HK-2 (cell line): ENCODE measurements at regions not wholly inside any gene's neighbourhood (a gene's known extent, or its start where the extent isn't known, plus 50 kb on each side); places are given as distances from the start of the nearest gene placed in this dataset.
"Not testable (repeated sequence)": the region's sequence is repeated elsewhere in the genome, so short reads cannot be mapped to it uniquely, and the experiment has no call there.

ENCODE experiments used
- DNase-seq: peaks from one replicate; pipeline ENCODE4 v3.0.0-alpha.2; 2018; ENCODE audit not compliant: unreplicated experiment

DNA sequence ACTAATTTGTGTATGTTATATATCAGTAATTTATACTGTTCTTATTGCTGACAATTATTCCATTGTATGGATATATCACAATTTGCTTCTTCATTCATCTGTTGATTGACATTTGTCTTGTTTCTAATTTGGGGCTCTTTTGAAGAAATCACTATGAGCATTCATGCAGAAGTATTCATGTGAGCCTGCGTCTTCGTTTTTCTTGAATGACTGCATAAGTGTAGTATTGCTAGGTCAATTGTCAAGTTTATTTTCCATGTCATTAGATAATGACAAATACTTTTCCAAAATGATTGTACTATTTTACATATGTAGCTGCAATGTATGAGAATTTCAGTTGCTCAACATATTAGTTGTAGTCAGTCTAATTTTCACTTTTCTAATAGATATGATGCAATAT lies 1796.9 kb downstream of the SLITRK5 start:
- DNase-seq = no peak

DNA sequence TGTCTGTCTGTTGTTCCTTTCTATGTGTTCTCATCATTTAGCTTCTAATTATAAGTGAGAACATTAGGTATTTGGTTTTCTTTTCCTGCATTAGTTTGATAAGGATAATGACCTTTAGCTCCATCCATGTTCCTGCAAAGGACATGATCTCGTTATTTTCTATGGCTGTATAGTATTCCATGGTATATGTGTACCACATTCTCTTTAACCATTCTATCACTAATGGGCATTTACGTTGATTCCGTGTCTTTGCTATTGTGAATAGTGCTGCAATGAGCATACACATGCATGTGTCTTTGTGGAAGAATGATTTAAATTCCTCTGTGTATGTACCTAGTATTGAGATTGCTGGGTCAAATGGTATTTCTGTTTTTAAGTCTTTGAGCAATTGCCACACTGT lies 1799.7 kb downstream of the SLITRK5 start:
- no peak for DNase-seq

DNA sequence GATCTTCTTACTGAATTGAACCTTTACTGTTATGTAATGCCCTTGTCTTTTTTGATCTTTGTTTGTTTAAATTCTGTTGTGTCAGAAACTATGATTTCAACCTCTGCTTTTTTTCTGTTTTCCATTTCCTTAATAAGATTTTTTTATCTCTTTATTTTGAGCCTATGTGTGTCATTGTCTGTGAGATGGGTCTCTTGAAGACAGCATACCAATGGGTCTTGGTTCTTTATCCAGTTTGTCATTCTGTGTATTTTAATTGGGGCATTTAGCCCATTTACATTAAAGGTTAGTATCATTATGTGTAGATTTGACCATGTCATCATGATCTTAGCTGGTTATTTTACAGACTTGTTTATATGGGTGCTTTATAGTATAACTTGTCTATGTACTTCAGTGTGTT lies 1803.3 kb downstream of the SLITRK5 start:
- DNase-seq = no peak

- no peak for DNase-seq
These were observed 1814.9 kb downstream of the SLITRK5 start for GRCh38 chr13:89486065-89486464.

DNA sequence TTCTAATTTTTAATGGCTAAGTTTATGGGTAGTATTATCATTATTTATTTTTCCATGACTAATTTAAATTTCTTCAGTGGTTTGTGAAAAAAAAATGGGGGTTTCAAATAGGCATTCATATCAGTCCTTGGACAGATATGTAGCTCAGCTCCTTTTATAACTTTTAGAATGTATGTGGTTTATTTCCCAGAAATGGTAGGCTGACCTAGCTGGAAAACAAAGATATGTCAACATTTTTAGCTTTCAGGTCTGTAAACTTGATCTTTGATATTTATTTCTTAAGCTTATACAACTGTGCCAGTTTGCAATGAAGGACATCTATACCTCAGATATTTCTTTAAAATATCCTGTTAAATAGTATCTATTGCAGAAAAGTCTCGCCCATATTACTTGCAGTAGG lies 1815.5 kb downstream of the SLITRK5 start:
- DNase-seq = no peak

DNA sequence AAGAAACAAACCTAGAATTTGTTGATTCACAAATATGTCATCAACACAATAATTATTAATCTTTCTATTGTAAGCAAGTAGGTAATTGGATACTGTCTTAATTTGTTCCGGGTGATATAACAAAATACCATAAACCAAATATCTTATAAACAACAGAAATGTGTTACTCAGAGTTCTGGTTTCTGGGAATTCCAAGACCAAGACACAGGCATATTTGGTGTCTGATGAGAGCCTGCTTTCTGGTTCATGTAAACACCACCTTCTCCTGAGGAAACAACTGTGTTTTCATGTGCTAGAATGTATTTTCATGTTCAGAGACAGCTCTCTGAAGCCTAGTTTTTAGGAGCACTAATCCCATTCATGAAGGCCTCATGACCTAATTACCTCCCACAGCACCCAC lies 1819.5 kb downstream of the SLITRK5 start:
- DNase-seq = no peak

DNA sequence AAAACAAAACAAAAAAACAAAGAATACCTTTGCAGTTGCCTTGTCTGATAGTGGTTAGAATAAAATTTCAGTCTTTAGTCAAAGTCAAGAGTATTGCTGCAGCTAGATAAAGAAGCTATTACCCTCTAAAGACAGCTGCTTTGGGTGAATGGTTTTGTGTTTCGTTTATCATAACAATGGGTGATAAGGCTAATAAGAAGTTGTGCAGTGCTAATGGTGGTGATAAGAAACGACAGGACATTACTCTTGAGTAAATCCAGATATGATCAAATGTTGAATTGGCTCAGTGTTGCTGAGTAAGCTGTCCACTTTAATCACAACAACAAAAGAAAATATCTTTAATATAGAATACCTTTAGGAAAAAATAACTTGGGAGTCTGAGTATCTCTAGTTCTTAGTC lies 1825.3 kb downstream of the SLITRK5 start:
- DNase-seq = no peak

DNA sequence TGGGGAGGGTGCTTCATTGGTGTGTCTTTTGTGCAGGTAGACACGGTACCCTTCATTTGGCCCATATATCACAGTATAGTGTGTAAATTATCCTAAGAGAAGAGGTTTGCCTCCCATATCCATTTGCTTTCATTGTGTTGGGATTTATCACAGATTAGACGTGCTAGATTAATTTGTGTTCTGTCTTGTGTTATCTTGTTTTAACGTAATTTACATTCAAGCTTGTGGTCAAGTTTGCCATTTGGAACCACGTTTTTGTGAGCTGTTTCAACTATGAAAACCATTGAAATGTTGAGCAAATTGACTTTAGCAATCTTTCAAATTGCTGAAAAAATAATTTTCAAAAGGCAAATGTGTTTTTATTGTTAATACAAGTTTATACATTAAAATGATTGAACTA lies 1826.5 kb downstream of the SLITRK5 start:
- DNase-seq = no peak

DNA sequence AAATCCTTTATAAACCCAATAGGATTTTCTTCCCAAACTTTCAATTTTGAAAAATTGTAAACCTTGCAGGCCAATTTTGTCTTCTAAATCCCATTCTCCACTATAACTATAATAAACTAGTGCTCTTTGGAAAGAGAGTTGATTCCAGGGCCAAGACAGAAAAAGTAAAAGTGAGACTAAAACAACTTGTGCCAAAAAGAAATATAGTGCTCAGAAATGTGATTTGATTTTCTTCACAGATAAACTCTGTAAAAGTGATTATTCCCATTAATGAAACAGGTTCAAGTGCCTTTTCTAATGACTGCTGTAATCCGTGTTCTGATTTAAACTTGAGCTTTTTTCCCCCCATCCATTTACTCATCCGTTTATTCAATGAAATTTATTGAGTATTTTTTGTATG lies 1831.1 kb downstream of the SLITRK5 start:
- DNase-seq = no peak

DNA sequence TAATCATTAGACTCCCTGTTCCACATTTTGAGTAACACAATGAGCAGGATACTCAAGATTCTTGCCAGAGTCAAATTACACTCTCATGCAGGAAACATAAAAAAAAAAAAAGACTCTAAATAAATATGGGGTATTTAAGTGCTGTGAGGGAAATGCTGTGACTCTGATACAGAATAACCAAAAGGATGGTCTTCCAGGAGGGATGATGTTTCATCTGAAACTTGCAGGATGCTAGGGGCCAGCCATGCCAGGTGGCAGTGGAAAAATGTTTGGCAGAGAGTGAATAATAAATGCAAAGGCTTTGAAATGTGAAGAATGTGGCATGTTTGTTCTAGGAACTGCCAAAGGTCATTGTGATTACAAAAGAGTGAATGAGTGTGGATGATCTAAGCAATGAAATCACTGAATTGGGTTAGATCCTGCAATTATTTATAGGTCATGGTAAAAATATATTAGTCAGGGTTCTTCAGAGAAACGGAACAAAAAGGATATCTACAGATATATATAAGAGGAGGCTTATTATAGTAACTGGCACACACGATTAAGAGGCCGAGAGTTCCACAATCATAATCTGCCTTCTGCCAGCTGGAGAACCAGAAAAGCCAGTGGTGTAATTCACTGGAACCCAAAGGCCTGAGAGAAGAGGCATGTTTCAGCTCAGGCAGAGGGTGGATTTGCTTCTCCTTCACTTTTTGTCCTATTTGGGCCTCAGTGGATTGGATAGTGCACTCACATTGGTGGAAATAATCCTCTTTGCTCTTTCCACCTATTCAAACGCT lies 1832.8 kb upstream of the MIR17HG start:
- DNase-seq = peak; percentile 58

DNA sequence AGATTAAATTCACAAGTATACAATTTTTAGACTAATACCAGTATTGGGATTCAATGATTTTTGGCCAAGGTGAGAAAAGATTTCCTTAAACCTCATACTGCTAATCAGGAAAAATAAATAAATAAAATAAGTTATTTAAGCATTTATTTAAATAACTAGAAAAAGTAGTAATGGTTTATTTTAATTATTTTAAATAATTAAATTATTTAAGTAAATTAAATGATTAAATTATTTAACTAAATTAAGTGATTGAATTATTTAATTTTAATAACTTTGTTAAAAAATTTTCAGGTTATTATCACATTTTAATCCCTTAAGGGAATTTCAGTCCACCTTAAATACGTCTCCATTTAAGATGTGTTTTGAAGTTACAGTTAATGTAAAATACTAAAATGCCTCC lies 1831.5 kb upstream of the MIR17HG start:
- DNase-seq = no peak

- no peak for DNase-seq
These were observed 1829.0 kb upstream of the MIR17HG start for GRCh38 chr13:89518289-89519077.

DNA sequence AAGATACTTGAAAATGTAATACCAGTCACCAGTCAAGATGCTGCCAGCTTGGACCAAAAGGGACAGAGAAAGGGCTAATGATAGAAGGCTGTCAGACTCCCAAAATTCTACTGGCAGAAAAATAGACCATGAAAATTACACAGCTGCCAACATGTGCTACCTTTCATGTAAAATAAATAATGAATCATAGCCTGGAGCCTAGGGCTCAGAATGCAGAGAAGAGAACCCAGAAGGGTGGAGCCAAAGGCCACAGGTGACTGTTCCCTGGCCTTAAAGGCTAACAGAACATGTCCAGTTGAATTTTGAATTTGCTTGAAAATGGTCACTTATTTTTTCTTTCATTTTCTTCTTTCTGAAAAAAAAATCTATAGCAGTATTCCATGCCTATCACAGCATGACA lies 1827.0 kb upstream of the MIR17HG start:
- DNase-seq = no peak

DNA sequence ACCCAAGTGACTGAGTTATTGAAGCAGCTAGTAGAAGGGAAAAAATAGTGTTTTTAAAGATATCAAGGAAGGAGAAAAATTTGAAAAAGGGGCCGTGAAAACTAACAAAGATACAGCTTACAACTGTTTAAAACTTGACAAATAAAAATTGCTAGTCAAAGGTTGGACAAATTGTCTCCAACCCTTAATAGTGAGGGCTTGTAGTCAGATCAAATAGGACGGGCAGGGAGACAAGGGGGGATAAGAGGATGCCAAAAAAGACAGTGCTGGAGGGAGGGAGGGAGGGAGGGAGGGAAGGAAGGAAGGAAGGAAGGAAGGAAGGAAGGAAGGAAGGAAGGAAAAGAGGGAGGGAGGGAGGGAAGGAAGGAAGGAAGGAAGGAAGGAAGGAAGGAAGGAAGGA lies 1825.8 kb upstream of the MIR17HG start:
- DNase-seq = not testable (repeated sequence)

GRCh38 chr13:89541091-89542030 lies 1806.1 kb upstream of the MIR17HG start:
- DNase-seq = no peak

DNA sequence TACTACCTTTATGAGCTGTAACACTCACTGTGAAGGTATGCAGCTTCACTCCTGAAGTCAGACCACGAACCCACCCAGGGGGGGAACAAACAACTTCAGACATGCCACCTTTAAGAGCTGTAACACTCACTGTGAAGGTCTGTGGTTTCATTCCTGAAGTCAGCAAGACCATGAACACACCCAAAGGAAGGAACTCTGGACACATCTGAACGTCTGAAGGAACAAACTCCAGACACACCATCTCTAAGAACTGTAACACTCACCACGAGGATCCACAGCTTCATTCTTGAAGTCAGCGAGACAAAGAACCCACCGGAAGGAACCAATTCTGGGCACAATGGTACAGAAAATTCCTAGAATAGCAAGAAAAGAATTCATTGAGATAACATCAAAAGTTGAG lies 1796.5 kb upstream of the MIR17HG start:
- DNase-seq = peak; percentile 25

GRCh38 chr13:89554801-89555200 lies 1792.7 kb upstream of the MIR17HG start:
- no peak for DNase-seq

DNA sequence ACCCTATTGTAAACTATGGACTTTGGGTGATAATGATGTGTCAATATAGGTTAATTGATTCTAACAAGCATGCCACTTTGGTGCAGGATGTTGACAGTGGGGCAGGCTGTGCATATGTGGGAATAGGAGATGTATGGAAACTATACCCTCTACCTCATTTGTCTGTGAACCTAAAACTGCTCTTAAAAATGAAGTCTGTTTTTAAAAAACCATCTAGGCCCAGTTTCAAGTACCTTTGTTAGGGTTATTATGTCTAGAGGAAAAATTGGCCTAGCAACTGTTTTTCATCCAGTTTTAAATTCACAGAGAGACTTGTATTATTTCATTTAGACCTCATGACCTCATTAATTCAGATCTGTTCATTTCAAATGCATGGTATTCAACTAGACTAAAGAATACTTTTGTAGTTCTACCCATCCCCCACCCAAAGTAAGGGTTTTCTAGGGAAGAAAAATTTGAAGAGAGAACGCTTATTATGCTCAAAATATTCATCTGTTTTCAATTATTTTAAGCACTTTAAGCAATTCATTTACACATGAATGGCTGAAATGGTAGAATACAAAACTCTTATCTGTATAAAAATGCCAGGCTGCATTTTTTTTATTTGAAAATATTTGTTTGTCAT lies 1781.9 kb upstream of the MIR17HG start:
- no peak for DNase-seq

- DNase-seq = no peak
These were observed 1780.5 kb upstream of the MIR17HG start for GRCh38 chr13:89567025-89567424.

DNA sequence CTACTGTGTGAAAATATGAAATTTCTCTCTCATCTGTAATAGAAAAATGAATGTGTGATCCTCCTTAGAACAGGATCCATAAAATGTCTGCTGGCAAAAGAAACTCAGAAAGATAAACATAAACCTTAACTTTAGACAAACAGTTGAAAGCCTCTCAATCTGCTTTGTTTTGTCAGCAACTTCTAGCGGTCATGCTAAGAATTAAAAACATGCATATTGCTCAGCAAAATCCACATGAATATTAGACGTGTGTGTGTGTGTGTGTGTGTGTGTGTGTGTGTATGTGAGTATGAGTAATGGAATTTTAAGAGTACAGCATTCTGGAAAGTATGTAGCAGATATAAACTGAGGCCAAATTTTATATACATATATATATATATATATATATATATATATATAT lies 1779.2 kb upstream of the MIR17HG start:
- no peak for DNase-seq

DNA sequence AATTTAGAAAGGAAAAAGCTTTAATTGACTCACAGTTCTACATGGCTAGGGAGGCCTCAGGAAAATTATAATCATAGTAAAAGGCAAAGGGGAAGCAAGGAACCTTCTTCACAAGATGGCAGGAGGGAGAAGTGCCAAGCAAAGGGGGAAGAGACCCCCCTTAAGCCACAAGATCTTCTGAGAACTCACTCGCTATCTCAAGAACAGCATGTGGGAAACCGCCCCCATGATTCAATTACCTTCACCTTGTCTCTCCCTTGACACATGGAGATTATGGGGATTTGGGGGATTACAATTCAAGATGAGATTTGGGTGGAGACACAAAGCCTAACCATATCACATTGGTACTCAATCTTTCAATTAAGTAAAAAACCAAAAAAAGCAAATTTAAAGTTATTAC lies 1778.7 kb upstream of the MIR17HG start:
- DNase-seq = no peak

DNA sequence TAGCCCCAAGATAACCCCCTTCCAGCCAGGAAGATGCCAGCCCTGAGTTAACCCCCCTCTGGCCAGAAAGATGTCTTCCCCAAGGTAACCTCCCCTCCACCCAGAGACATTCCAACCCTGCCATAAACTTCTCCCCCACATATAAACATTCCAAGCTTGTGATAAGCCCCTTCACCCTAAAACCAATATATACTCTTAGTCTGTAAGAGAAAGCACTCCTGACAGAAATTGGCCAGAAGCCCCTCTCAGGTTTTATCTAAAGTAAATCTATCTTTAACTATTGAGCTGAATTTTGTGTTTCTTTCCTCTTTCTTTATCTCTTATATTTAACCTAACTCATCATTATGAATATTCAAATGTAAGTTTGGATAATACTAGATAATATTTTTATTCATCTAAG lies 1775.8 kb upstream of the MIR17HG start:
- no peak for DNase-seq
